Right hindlimb (tissue), 1 donor: ENCODE measurements at regions not wholly inside any gene's neighbourhood (a gene's known extent, or its start where the extent isn't known, plus 50 kb on each side); places are given as distances from the start of the nearest gene placed in this dataset.
"Not testable (repeated sequence)": the region's sequence is repeated elsewhere in the genome, so short reads cannot be mapped to it uniquely, and the experiment has no call there.

ENCODE experiments used
- DNase-seq: peaks from one replicate; pipeline ENCODE4 v3.0.0-alpha.2; 2018

- no peak for DNase-seq
Observed at GRCh38 chr11:29231991-29232390, 784.8 kb downstream of the KCNA4 start.

GRCh38 chr11:29231586-29231985, 785.2 kb downstream of the KCNA4 start:
- DNase-seq, result no peak

GRCh38 chr11:29227811-29228210, 789.0 kb downstream of the KCNA4 start:
- DNase-seq, result no peak

GRCh38 chr11:29224739-29225384, 792.0 kb downstream of the KCNA4 start:
- DNase-seq, result no peak

GRCh38 chr11:29219531-29219930, 797.3 kb downstream of the KCNA4 start:
- DNase-seq, result not testable (repeated sequence)

- DNase-seq, result no peak
Observed at GRCh38 chr11:29217901-29218300, 798.9 kb downstream of the KCNA4 start.

GRCh38 chr11:29214833-29215232, 802.0 kb downstream of the KCNA4 start:
- DNase-seq, result no peak

GRCh38 chr11:29211202-29211601, 805.6 kb downstream of the KCNA4 start:
- no peak for DNase-seq

- DNase-seq, result no peak
Observed at GRCh38 chr11:29210426-29210825, 806.4 kb downstream of the KCNA4 start.

- DNase-seq, result no peak
Observed at GRCh38 chr11:29208117-29208516, 808.7 kb downstream of the KCNA4 start.

GRCh38 chr11:29200791-29201562, 815.9 kb downstream of the KCNA4 start:
- DNase-seq, result no peak

GRCh38 chr11:29190313-29190712, 826.5 kb downstream of the KCNA4 start:
- no peak for DNase-seq

GRCh38 chr11:29187215-29187614, 829.6 kb downstream of the KCNA4 start:
- no peak for DNase-seq

- DNase-seq, result peak; percentile 35
Observed at GRCh38 chr11:29184939-29185890, 831.6 kb downstream of the KCNA4 start.

GRCh38 chr11:29183301-29183700, 833.5 kb downstream of the KCNA4 start:
- no peak for DNase-seq

- DNase-seq, result no peak
Observed at GRCh38 chr11:29173660-29174062, 843.2 kb downstream of the KCNA4 start.

GRCh38 chr11:29171360-29171950, 845.4 kb downstream of the KCNA4 start:
- no peak for DNase-seq

GRCh38 chr11:29166306-29166705, 850.5 kb downstream of the KCNA4 start:
- DNase-seq, result no peak

GRCh38 chr11:29163231-29163630, 853.6 kb downstream of the KCNA4 start:
- no peak for DNase-seq

- no peak for DNase-seq
Observed at GRCh38 chr11:29162491-29162890, 854.3 kb downstream of the KCNA4 start.

- no peak for DNase-seq
Observed at GRCh38 chr11:29161191-29161590, 855.6 kb downstream of the KCNA4 start.

GRCh38 chr11:29159552-29160465, 857.0 kb downstream of the KCNA4 start:
- peak; percentile 28 for DNase-seq
